AG04449 (cell line): ENCODE measurements at regions not wholly inside any gene's neighbourhood (a gene's known extent, or its start where the extent isn't known, plus 50 kb on each side); places are given as distances from the start of the nearest gene placed in this dataset.

ENCODE experiments used
- CTCF ChIA-PET: fragments of 350-600 bp; formaldehyde crosslinking; extraction: SDS; loops from one replicate; lab custom pipeline; 2021; ENCODE audit warnings: antibody characterized with exemption; lab: Yijun Ruan, JAX
- POLR2A ChIA-PET: fragments of 400-600, 350-600 bp; formaldehyde crosslinking; extraction: SDS; loops from one replicate; lab custom pipeline; 2020; ENCODE audit warnings: antibody characterized with exemption, inconsistent platforms; lab: Yijun Ruan, JAX
- DNase-seq: peaks from one replicate; pipeline ENCODE4 v3.0.0-alpha.2; 2010; ENCODE audit warnings: low read depth, low spot score
- H3K4me3 ChIP-seq: 2 replicates; pipeline ENCODE4 v1.5.1; 2011; ENCODE audit warnings: low read depth, mild to moderate bottlenecking, control low read depth, low read length
- CTCF ChIP-seq: IDR thresholded peaks from one replicate; pipeline ENCODE4 v1.5.1; 2011; ENCODE audit warnings: mild to moderate bottlenecking, moderate library complexity, low read length, control low read depth, inconsistent platforms; ENCODE audit not compliant: insufficient read depth; ENCODE audit errors: missing control alignments

- H3K4me3 ChIP-seq: no peak overlapping the region
- DNase-seq: no peak
- ChIA-PET POLR2A (no interaction called here), CTCF (no interaction called here)
- no peak for TF ChIP-seq CTCF
Measured at GRCh38 chr9:32698706-32699277, 63.3 kb upstream of the TAF1L start.

GRCh38 chr9:32701321-32702022 lies 66.0 kb upstream of the TAF1L start:
- ChIA-PET POLR2A (no interaction called here), CTCF (interaction anchor here (1.0 to 1.8 kb wide), 3 partner anchors 112 to 267 kb away, joined by 3 to 6 read pairs (median 3); no protein-coding TSS in a partner anchor)
- no peak for DNase-seq

GRCh38 chr9:32703635-32704034 lies 68.2 kb upstream of the TAF1L start:
- CTCF ChIA-PET: interaction anchor here (0.7 to 4.7 kb wide), 5 partner anchors 29 to 325 kb away, joined by 3 to 26 read pairs (median 5); no protein-coding TSS in a partner anchor
- peak; percentile 46 for TF ChIP-seq CTCF
- POLR2A ChIA-PET: no interaction called here
- no peak for DNase-seq
- no peak overlapping the region for H3K4me3 ChIP-seq

More at GRCh38 chr9:32701321-32702022, 66.0 kb upstream of the TAF1L start:
- no peak for TF ChIP-seq CTCF
- no peak overlapping the region for H3K4me3 ChIP-seq

GRCh38 chr9:32704343-32704742 lies 68.9 kb upstream of the TAF1L start:
- no peak for TF ChIP-seq CTCF
- H3K4me3 ChIP-seq: no peak overlapping the region
- no peak for DNase-seq
- POLR2A ChIA-PET: no interaction called here
- CTCF ChIA-PET: interaction anchor here (1.3 to 4.7 kb wide), 4 partner anchors 116 to 325 kb away, joined by 4 to 26 read pairs (median 8); no protein-coding TSS in a partner anchor

- CTCF ChIA-PET: interaction anchor here (1.1 to 4.7 kb wide), 3 partner anchors 12 to 326 kb away, joined by 3 to 26 read pairs (median 11); no protein-coding TSS in a partner anchor
Measured at GRCh38 chr9:32705059-32705458, 69.6 kb upstream of the TAF1L start.

More at GRCh38 chr9:32705059-32705458, 69.6 kb upstream of the TAF1L start:
- DNase-seq: no peak
- POLR2A ChIA-PET: no interaction called here
- TF ChIP-seq CTCF: no peak
- H3K4me3 ChIP-seq: no peak overlapping the region
